ENCODE measurements at regions not wholly inside any gene's neighbourhood (a gene's known extent, or its start where the extent isn't known, plus 50 kb on each side); places are given as distances from the start of the nearest gene placed in this dataset.

DNA sequence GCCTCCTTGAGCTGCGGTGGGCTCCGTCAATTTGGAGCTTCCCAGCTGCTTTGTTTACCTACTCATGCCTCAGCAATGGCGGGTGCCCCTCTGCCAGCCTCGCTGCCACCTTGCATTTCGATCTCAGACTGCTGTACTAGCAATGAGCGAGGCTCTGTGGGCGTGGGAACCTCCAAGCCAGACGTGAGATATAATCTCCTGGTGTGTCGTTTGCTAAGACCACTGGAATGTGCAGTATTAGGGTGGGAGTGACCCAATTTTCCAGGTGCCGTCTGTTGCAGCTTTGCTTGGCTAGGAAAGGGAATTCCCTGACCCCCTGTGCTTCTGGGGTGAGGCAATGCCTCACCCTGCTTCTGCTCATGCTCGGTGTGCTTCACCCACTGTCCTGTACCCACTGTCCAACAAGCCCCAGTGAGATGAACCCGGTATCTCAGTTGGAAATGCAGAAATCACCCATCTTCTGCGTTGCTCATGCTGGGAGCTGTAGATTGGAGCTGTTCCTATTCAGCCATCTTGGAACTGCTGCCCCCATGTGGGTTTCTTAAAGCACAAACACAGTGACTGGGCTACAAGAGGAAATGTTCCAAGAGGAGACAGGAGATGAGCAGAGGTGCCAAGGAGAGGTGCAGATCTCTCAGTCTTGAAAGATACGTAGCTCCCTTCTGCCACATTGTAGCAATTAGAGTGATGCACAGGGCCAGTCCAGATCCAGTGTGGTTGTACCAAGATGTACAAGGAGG is 193.0 kb upstream of the IGFBP7 start:
- TF ChIP-seq POLR2A (IDR thresholded peaks at IDR 0.05) (no peak), EP300 (IDR thresholded peaks at IDR 0.05) (no peak)
- TF ChIP-seq, protein P1, sequence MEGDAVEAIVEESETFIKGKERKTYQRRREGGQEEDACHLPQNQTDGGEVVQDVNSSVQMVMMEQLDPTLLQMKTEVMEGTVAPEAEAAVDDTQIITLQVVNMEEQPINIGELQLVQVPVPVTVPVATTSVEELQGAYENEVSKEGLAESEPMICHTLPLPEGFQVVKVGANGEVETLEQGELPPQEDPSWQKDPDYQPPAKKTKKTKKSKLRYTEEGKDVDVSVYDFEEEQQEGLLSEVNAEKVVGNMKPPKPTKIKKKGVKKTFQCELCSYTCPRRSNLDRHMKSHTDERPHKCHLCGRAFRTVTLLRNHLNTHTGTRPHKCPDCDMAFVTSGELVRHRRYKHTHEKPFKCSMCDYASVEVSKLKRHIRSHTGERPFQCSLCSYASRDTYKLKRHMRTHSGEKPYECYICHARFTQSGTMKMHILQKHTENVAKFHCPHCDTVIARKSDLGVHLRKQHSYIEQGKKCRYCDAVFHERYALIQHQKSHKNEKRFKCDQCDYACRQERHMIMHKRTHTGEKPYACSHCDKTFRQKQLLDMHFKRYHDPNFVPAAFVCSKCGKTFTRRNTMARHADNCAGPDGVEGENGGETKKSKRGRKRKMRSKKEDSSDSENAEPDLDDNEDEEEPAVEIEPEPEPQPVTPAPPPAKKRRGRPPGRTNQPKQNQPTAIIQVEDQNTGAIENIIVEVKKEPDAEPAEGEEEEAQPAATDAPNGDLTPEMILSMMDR (IDR thresholded peaks at IDR 0.05) = no peak
